LNCAP (cell line): ENCODE measurements at regions not wholly inside any gene's neighbourhood (a gene's known extent, or its start where the extent isn't known, plus 50 kb on each side); places are given as distances from the start of the nearest gene placed in this dataset.

ENCODE experiments used
- CTCF ChIP-seq: fragments of 450-650 bp; IDR thresholded peaks from 2 replicates; pipeline ENCODE4 v1.5.1; 2017; ENCODE audit warnings: mild to moderate bottlenecking

GRCh38 chr2:8445580-8445979 lies 236.3 kb upstream of the ID2 start:
- TF ChIP-seq CTCF = no peak

- no peak for TF ChIP-seq CTCF
These were observed 234.1 kb upstream of the ID2 start for GRCh38 chr2:8447610-8448221.

- no peak for TF ChIP-seq CTCF
These were observed 232.9 kb upstream of the ID2 start for GRCh38 chr2:8448824-8449556.

- TF ChIP-seq CTCF = no peak
These were observed 230.6 kb upstream of the ID2 start for GRCh38 chr2:8451273-8451672.

GRCh38 chr2:8452296-8452695 lies 229.6 kb upstream of the ID2 start:
- TF ChIP-seq CTCF = no peak

- no peak for TF ChIP-seq CTCF
These were observed 228.6 kb upstream of the ID2 start for GRCh38 chr2:8452979-8453903.

GRCh38 chr2:8453904-8454302 lies 228.0 kb upstream of the ID2 start:
- TF ChIP-seq CTCF = no peak
